Activated T-helper 17 cell treated with anti-CD3 and anti-CD28 coated beads, Interleukin-2, amount 50 U/mL, for 72 hours (primary cell): ENCODE measurements at regions not wholly inside any gene's neighbourhood (a gene's known extent, or its start where the extent isn't known, plus 50 kb on each side); places are given as distances from the start of the nearest gene placed in this dataset.

Experiments used
- ATAC-seq: fragments of 150-1000 bp; cut with Tn5 transposase; replicated peaks from 2 replicates; pipeline ENCODE4 v1.10.0; 2021; ENCODE audit warnings: mild to moderate bottlenecking, moderate library complexity
- H3K27ac Mint-ChIP-seq: one replicate; pipeline ENCODE4 v1.8.0; 2022; ENCODE audit warnings: mixed read lengths
- H3K27me3 Mint-ChIP-seq: one replicate; pipeline ENCODE4 v1.8.0; 2022; ENCODE audit warnings: mixed read lengths
- H3K36me3 Mint-ChIP-seq: one replicate; pipeline ENCODE4 v1.8.0; 2022; ENCODE audit warnings: low read depth, mild to moderate bottlenecking, mixed read lengths
- H3K4me1 Mint-ChIP-seq: one replicate; pipeline ENCODE4 v1.8.0; 2022; ENCODE audit warnings: mixed read lengths
- H3K4me3 Mint-ChIP-seq: one replicate; pipeline ENCODE4 v1.8.0; 2022; ENCODE audit warnings: mild to moderate bottlenecking, mixed read lengths
- H3K9me3 Mint-ChIP-seq: one replicate; pipeline ENCODE4 v1.8.0; 2022; ENCODE audit warnings: mixed read lengths

DNA sequence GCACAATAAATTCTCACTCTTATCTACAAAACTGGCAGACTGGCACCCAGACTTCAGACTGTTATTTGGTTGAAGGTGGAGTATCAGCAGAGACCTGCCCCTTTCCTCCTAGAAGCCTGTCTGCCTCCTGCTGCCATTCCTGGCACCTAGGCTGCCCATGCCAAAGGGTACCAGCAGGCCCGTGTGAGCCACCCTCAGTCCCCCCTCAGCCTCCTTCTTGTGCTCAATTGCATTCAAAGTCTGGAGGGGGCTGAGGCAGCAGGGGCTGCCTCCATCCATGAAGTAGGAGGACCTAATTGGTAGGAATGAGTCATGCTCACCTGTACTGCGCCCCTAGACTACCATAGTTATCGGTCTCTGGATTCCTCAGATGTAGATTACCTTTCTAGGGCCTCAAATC is 440.9 kb upstream of the GRM3 start:
- Mint-ChIP-seq H3K36me3 (no peaks in the 10 kb centered on the region), H3K27ac (no peak overlapping the region), H3K4me3 (no peak overlapping the region), H3K9me3 (peaks cover 3% of the 10 kb centered on the region), H3K4me1 (no peaks in the 10 kb centered on the region), H3K27me3 (no peaks in the 10 kb centered on the region)
- ATAC-seq: no peak

DNA sequence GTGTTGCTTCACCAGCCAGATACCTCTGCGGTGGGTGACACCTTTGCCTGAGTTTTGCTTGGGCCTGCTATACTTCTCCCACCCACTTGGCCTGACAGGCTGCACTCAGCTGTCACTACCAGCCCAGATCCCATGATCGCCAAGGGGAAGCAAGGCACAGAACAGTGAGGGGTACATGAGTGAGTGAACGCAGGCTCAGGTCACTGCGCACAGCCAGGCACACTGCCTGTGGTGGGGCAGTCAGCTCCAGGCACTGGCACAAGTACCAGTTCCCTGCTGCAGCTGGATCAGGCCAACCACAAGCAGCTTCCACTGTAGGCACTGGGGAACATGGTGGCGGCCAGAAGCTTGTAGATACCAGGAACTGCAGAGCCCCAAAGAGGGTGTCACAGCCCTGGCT is 441.9 kb upstream of the GRM3 start:
- no peaks in the 10 kb centered on the region for H3K4me1 Mint-ChIP-seq
- no peaks in the 10 kb centered on the region for H3K27me3 Mint-ChIP-seq
- no peak overlapping the region for H3K4me3 Mint-ChIP-seq
- ATAC-seq: no peak
- H3K36me3 Mint-ChIP-seq: no peaks in the 10 kb centered on the region
- peaks cover 3% of the 10 kb centered on the region for H3K9me3 Mint-ChIP-seq
- H3K27ac Mint-ChIP-seq: no peak overlapping the region

DNA sequence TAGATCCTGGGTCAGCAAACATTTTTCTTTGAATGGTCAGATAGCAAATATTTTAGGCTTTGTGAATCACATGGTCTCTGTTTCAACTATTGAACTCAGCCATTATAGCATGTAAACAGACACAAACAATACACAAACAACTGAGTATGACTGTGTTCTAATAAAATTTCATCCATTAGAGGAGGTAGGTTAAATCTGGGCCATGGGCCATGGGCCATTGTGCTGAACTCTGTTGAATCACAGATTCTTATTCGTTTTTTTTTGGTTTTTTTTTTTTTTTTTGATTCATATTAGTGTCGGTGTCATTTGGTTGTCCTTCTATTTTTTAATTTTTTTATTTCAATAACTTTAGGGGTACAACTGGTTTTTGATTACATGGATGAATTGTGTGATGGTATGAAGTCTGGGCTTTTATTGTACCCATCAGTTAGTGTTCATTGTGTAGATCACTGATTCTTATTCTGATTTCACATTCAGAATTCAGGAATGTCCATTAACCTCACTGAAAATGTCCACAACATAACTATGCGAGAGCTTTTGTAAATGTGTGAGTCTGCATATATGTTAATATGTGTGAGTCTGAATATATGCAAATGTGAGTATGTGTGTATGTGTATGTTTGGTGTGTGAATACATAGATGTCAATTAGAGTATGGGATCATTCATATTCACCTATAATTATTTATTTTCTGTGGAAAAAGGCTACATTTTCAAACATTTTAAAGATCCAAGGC is 443.7 kb upstream of the GRM3 start:
- Mint-ChIP-seq H3K9me3 (peaks cover 3% of the 10 kb centered on the region), H3K36me3 (no peaks in the 10 kb centered on the region), H3K27me3 (no peaks in the 10 kb centered on the region), H3K27ac (no peak overlapping the region), H3K4me1 (no peaks in the 10 kb centered on the region), H3K4me3 (no peak overlapping the region)
- no peak for ATAC-seq

GRCh38 chr7:86190351-86190750 is 453.4 kb upstream of the GRM3 start:
- no peak overlapping the region for H3K27ac Mint-ChIP-seq
- no peaks in the 10 kb centered on the region for H3K9me3 Mint-ChIP-seq
- no peaks in the 10 kb centered on the region for H3K4me1 Mint-ChIP-seq
- no peak for ATAC-seq
- no peaks in the 10 kb centered on the region for H3K27me3 Mint-ChIP-seq
- H3K4me3 Mint-ChIP-seq: no peak overlapping the region
- no peaks in the 10 kb centered on the region for H3K36me3 Mint-ChIP-seq

- H3K36me3 Mint-ChIP-seq: no peaks in the 10 kb centered on the region
- no peaks in the 10 kb centered on the region for H3K27me3 Mint-ChIP-seq
- H3K27ac Mint-ChIP-seq: no peak overlapping the region
- no peak overlapping the region for H3K4me3 Mint-ChIP-seq
- ATAC-seq: no peak
- peaks cover 9% of the 10 kb centered on the region for H3K9me3 Mint-ChIP-seq
- no peaks in the 10 kb centered on the region for H3K4me1 Mint-ChIP-seq
Measured at GRCh38 chr7:86181474-86181873, 462.2 kb upstream of the GRM3 start.

GRCh38 chr7:86164827-86165226 is 478.9 kb upstream of the GRM3 start:
- no peaks in the 10 kb centered on the region for H3K4me1 Mint-ChIP-seq
- peaks cover 4% of the 10 kb centered on the region for H3K9me3 Mint-ChIP-seq
- H3K27ac Mint-ChIP-seq: no peak overlapping the region
- ATAC-seq: no peak
- H3K27me3 Mint-ChIP-seq: no peaks in the 10 kb centered on the region
- H3K36me3 Mint-ChIP-seq: no peaks in the 10 kb centered on the region
- no peak overlapping the region for H3K4me3 Mint-ChIP-seq

DNA sequence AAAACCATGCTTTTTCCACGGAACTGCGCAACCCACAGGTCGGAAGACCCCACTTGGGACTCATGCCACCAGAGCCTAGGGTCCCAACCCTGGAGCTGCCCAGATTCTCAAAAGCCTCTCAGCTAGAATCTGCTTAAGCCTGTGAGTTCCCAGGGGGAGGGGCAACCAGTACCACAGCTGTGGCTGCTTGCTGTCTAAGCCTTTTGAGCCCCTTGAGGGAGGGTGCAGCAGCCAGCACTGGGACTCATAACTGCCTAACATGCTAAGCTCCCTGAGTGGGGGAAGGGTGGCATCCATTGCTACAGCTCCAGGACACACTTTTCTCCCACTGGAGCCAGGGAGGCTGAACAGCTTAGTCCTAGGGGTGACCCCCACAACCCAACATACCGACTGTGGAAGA is 485.6 kb upstream of the GRM3 start:
- Mint-ChIP-seq H3K27me3 (no peaks in the 10 kb centered on the region), H3K36me3 (no peaks in the 10 kb centered on the region), H3K9me3 (peaks cover 11% of the 10 kb centered on the region), H3K4me3 (no peak overlapping the region), H3K27ac (no peak overlapping the region), H3K4me1 (no peaks in the 10 kb centered on the region)
- no peak for ATAC-seq

DNA sequence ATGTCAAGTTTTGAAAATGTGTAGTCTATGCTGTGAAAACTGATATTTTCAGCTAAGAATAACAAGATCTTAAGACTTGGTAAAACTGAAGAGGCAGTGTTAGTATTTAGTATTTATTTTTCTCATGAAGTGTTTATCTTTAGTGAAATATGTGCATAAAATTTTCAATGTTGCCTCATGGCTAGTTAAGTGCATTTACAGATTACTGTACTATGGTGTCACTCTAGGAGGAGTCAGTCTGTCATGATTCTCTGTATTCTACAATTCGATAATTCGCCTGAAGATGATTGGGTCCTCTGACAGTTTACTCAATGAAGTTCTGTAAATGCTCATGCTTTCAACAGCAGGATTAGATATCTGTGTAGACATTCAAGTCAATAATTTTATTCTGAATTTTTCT is 488.1 kb upstream of the GRM3 start:
- H3K4me3 Mint-ChIP-seq: no peak overlapping the region
- H3K27me3 Mint-ChIP-seq: no peaks in the 10 kb centered on the region
- no peak for ATAC-seq
- H3K36me3 Mint-ChIP-seq: no peaks in the 10 kb centered on the region
- H3K4me1 Mint-ChIP-seq: no peaks in the 10 kb centered on the region
- H3K9me3 Mint-ChIP-seq: peaks cover 14% of the 10 kb centered on the region
- H3K27ac Mint-ChIP-seq: no peak overlapping the region

DNA sequence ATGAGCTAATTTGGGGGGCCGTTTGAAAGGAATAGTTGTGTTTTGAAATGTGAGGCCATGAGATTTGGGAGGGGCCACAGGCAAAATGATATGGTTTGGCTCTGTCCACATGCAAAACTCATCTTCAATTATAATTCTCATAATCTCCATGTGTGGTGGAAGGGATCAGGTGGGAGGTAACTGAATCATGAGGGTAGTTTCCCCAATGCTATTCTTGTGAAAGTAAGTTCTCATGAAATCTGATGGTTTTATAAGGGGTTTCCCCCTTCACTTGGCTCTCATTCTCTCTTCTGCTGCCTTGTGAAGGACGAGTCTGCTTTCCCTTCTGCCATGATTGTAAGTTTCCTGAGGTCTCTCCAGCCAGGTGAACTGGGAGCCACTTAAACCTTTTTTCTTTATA is 490.8 kb upstream of the GRM3 start:
- H3K36me3 Mint-ChIP-seq: no peaks in the 10 kb centered on the region

GRCh38 chr7:86149024-86149665 is 494.6 kb upstream of the GRM3 start:
- Mint-ChIP-seq H3K4me1 (no peaks in the 10 kb centered on the region), H3K9me3 (peaks cover 29% of the 10 kb centered on the region), H3K27ac (no peak overlapping the region), H3K27me3 (no peaks in the 10 kb centered on the region), H3K4me3 (no peak overlapping the region), H3K36me3 (no peaks in the 10 kb centered on the region)
- ATAC-seq: no peak

More for the DNA sequence above, 490.8 kb upstream of the GRM3 start:
- Mint-ChIP-seq H3K4me3 (no peak overlapping the region), H3K27ac (no peak overlapping the region), H3K4me1 (no peaks in the 10 kb centered on the region), H3K9me3 (peaks cover 15% of the 10 kb centered on the region), H3K27me3 (no peaks in the 10 kb centered on the region)
- ATAC-seq: no peak

DNA sequence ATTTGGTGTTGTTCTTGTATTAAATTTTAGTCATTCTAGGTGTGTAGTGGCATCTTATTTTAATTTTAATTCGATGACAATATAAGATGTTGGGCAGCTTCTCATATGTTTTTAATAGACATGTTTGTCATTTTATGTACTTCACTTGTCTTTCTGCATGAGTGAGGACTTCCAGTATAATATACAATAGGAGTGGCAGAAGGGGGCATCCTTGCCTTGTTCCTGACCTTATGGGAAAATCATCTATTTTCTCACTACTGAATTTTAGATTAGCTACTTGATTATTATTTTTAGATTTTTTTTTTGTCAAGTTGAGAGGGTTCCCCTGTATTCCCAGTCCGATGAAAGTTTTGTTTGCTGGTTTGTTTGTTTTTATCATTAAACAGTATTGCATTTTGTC is 495.2 kb upstream of the GRM3 start:
- no peaks in the 10 kb centered on the region for H3K4me1 Mint-ChIP-seq
- no peak for ATAC-seq
- H3K36me3 Mint-ChIP-seq: no peaks in the 10 kb centered on the region
- H3K4me3 Mint-ChIP-seq: no peak overlapping the region
- H3K9me3 Mint-ChIP-seq: peaks cover 29% of the 10 kb centered on the region
- H3K27ac Mint-ChIP-seq: no peak overlapping the region
- H3K27me3 Mint-ChIP-seq: no peaks in the 10 kb centered on the region

- no peak overlapping the region for H3K4me3 Mint-ChIP-seq
- no peaks in the 10 kb centered on the region for H3K27me3 Mint-ChIP-seq
- ATAC-seq: no peak
- no peaks in the 10 kb centered on the region for H3K36me3 Mint-ChIP-seq
- peaks cover 3% of the 10 kb centered on the region for H3K9me3 Mint-ChIP-seq
- H3K27ac Mint-ChIP-seq: no peak overlapping the region
- H3K4me1 Mint-ChIP-seq: no peaks in the 10 kb centered on the region
Measured at GRCh38 chr7:86137343-86137742, 506.4 kb upstream of the GRM3 start.

DNA sequence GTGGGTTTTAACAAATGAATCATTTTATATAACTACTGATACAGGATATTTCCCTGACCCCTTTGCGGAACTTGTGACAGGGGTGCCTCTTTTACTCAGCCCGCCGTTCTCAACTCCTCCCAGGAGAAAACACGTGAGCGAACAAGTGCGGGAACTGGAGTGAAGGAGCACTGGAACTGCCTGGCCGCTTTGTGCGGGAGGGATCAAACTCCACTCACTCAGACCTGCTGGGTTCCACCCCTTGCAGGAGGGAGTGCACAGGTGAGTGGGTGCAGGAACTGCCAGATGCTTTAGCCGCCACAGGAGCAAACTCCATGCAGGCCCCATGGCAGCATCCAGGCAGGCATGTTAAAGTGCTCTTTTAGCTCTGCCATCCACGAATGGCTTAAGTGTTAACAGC is 513.4 kb upstream of the GRM3 start:
- no peak overlapping the region for H3K27ac Mint-ChIP-seq
- no peak overlapping the region for H3K4me3 Mint-ChIP-seq
- H3K4me1 Mint-ChIP-seq: no peaks in the 10 kb centered on the region
- H3K27me3 Mint-ChIP-seq: no peaks in the 10 kb centered on the region
- no peaks in the 10 kb centered on the region for H3K36me3 Mint-ChIP-seq
- peaks cover 6% of the 10 kb centered on the region for H3K9me3 Mint-ChIP-seq
- ATAC-seq: no peak

DNA sequence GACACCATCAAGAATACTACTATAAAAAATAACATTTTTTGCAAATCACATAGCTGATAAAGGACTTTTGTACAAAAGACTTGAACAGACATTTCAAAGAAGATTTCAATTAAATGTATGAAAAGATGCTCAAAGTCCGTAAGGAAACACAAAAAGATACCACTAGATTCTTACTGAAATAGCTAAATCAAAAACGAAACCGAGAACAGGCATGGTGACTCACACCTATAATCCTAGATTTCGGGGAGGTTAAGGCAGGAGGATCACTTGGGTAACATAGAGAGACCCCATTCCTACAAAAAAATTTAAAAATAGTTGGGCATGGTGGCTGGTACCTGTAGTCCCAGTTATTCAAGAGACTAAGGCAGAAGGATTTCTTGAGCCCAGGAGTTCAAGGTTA is 520.2 kb upstream of the GRM3 start:
- H3K9me3 Mint-ChIP-seq: peaks cover 7% of the 10 kb centered on the region
- H3K27me3 Mint-ChIP-seq: no peaks in the 10 kb centered on the region
- no peaks in the 10 kb centered on the region for H3K4me1 Mint-ChIP-seq
- ATAC-seq: no peak
- H3K27ac Mint-ChIP-seq: no peak overlapping the region
- no peaks in the 10 kb centered on the region for H3K36me3 Mint-ChIP-seq
- no peak overlapping the region for H3K4me3 Mint-ChIP-seq

DNA sequence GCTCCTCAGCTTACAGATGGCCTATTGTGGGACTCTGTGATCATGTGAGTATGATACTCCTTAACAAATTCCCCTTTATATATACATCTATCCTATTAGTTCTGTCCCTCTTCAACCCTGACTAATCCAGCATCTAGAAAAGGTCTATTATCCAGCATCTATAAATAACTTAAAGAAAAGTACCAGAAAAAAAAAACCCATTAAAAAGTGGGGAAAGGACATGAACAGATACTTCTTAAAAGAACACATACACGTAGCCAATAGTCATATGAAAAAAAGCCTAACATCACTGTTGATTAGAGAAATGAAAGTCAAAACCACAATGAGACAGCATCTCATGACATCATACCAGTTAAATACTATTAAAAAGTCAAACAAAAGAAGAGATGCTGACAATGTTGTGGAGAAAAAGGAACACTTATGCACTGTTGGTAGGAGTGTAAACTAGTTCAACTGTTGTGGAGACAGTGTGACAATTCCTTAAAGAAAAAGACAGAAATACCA is 549.5 kb upstream of the GRM3 start:
- Mint-ChIP-seq H3K27me3 (no peaks in the 10 kb centered on the region), H3K4me1 (no peaks in the 10 kb centered on the region), H3K27ac (no peak overlapping the region), H3K9me3 (peaks cover 13% of the 10 kb centered on the region), H3K4me3 (no peak overlapping the region), H3K36me3 (no peaks in the 10 kb centered on the region)
- no peak for ATAC-seq
